ENCODE measurements at regions not wholly inside any gene's neighbourhood (a gene's known extent, or its start where the extent isn't known, plus 50 kb on each side); places are given as distances from the start of the nearest gene placed in this dataset.

DNA sequence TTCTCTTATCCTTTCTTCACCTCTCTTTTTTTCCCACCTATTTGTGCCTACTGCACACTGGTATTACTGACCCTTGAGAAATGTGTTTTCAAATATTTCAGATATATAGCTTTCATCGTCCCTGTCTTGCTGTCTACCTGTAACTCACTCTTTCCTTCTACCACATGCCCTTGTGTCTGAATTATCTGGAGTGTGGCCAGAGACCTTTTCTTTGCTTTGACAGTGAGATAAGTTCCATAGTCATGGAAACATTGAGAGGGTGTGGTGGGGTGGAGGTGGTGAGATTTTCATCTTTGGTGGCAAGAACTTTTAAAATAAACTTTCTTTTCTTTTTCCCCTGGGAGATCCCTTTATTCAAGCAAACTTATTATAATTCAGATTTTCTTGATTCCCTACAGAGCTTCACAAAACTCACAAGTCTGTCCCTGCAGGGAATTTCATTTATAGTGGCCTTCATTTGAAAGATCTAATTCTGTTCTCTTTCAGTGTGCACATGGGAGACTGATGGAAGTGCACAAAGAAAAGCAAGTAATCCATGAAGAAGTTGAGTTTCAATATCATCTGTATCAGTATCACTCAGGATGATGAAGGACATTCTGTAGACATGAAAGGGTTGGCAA, 95.7 kb downstream of the SH2D1A start:
- TF ChIP-seq EZH2 (IDR thresholded peaks at IDR 0.05), result no peak
- no peak for TF ChIP-seq ZNF274 (IDR thresholded peaks at IDR 0.05; ENCODE audit: low read depth, low read length)
- no peak for TF ChIP-seq CTCF (IDR thresholded peaks at IDR 0.05 in 2 of 3, conservative IDR thresholded peaks at IDR 0.05 in 1 of 3; ENCODE audit: borderline replicate concordance in 1 of 3, insufficient read depth in 1 of 3, low read depth in 2 of 3, low read length in 2 of 3)
- no peak for TF ChIP-seq RAD21 (IDR thresholded peaks at IDR 0.05; ENCODE audit: low read depth)
- no peak for TF ChIP-seq ZFX (IDR thresholded peaks at IDR 0.05)
- TF ChIP-seq POLR2A (IDR thresholded peaks at IDR 0.05; ENCODE audit: borderline replicate concordance, extremely low read depth, insufficient read depth, insufficient read length), result no peak
- TF ChIP-seq POLR2AphosphoS5 (IDR thresholded peaks at IDR 0.05; ENCODE audit: low read depth, low read length), result no peak
- TF ChIP-seq TCF7L2 (IDR thresholded peaks at IDR 0.05; ENCODE audit: borderline replicate concordance, extremely low read depth, insufficient read depth, insufficient read length), result no peak
- TF ChIP-seq JUND (IDR thresholded peaks at IDR 0.05), result no peak
- TF ChIP-seq, protein P1, sequence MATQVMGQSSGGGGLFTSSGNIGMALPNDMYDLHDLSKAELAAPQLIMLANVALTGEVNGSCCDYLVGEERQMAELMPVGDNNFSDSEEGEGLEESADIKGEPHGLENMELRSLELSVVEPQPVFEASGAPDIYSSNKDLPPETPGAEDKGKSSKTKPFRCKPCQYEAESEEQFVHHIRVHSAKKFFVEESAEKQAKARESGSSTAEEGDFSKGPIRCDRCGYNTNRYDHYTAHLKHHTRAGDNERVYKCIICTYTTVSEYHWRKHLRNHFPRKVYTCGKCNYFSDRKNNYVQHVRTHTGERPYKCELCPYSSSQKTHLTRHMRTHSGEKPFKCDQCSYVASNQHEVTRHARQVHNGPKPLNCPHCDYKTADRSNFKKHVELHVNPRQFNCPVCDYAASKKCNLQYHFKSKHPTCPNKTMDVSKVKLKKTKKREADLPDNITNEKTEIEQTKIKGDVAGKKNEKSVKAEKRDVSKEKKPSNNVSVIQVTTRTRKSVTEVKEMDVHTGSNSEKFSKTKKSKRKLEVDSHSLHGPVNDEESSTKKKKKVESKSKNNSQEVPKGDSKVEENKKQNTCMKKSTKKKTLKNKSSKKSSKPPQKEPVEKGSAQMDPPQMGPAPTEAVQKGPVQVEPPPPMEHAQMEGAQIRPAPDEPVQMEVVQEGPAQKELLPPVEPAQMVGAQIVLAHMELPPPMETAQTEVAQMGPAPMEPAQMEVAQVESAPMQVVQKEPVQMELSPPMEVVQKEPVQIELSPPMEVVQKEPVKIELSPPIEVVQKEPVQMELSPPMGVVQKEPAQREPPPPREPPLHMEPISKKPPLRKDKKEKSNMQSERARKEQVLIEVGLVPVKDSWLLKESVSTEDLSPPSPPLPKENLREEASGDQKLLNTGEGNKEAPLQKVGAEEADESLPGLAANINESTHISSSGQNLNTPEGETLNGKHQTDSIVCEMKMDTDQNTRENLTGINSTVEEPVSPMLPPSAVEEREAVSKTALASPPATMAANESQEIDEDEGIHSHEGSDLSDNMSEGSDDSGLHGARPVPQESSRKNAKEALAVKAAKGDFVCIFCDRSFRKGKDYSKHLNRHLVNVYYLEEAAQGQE (IDR thresholded peaks at IDR 0.05; ENCODE audit: low read depth), result no peak
- TF ChIP-seq CEBPB (IDR thresholded peaks at IDR 0.05; ENCODE audit: low read depth), result no peak
- TF ChIP-seq, protein P2, sequence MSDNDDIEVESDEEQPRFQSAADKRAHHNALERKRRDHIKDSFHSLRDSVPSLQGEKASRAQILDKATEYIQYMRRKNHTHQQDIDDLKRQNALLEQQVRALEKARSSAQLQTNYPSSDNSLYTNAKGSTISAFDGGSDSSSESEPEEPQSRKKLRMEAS (IDR thresholded peaks at IDR 0.05), result no peak

Measured in HCT116 (cell line).